Immature natural killer cell (primary cell): ENCODE measurements at regions not wholly inside any gene's neighbourhood (a gene's known extent, or its start where the extent isn't known, plus 50 kb on each side); places are given as distances from the start of the nearest gene placed in this dataset.

Experiments
- DNase-seq, 3 donors: peaks; one replicate each; pipeline ENCODE4 v3.0.0; 2022; ENCODE audit warnings: mixed read lengths in 1 of 3
- H3K27ac Mint-ChIP-seq, 6 donors: one replicate each; pipeline ENCODE4 v1.8.0; 2020; ENCODE audit warnings: mixed read lengths in 6 of 6, mild to moderate bottlenecking in 5 of 6, inconsistent platforms in 4 of 6, moderate library complexity in 3 of 6
- H3K27me3 Mint-ChIP-seq, 3 donors: one replicate each; pipeline ENCODE4 v1.8.0; 2020 to 2021; ENCODE audit warnings: low read depth in 3 of 3, mild to moderate bottlenecking in 3 of 3, mixed read lengths in 3 of 3, moderate library complexity in 3 of 3, inconsistent platforms in 1 of 3
- H3K36me3 Mint-ChIP-seq, 3 donors: one replicate each; pipeline ENCODE4 v1.8.0; 2020; ENCODE audit warnings: mixed read lengths in 3 of 3, inconsistent platforms in 2 of 3, mild to moderate bottlenecking in 2 of 3
- H3K4me1 Mint-ChIP-seq, 2 donors: one replicate each; pipeline ENCODE4 v1.8.0; 2020; ENCODE audit warnings: inconsistent platforms in 2 of 2, mild to moderate bottlenecking in 2 of 2, mixed read lengths in 2 of 2, moderate library complexity in 1 of 2
- H3K4me3 Mint-ChIP-seq, 5 donors: one replicate each; pipeline ENCODE4 v1.8.0; 2020; ENCODE audit warnings: mild to moderate bottlenecking in 5 of 5, mixed read lengths in 5 of 5, inconsistent platforms in 3 of 5, moderate library complexity in 3 of 5
- H3K9me3 Mint-ChIP-seq, 6 donors: one replicate each; pipeline ENCODE4 v1.8.0; 2020; ENCODE audit warnings: mild to moderate bottlenecking in 6 of 6, mixed read lengths in 6 of 6, inconsistent platforms in 4 of 6, moderate library complexity in 3 of 6

DNA sequence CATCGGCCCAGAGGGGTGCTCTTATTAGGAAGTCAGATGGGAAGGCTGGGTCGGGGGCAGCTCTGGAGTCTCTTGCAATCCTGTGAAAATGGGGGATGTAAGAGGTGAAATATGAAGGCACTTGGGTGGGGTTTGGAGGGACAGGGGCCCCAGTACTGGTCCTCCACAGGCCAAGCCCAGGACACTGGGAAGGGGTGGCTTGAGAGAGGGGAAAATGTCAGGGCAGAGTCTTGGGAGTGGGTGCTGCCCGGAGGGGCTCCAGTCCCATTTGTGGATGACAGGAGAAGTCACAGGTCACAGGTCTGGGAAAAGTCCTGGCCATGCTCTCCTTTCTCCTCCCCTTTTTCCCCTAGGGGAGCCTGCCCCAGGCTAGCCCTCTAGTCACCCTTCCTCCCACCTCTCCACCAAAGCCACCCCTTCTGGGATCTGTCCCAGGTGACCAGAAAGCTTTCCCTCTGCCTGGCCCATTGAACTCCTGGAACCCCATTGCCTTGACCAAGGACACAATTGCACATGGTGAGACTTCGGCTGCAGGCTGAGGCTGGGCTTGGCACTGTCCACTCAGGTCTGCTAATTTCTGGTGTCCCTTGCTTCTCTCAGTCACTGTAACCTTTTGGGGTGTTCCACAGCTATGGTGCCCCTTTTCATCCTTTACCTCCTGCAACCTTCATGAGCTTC lies 1465.0 kb downstream of the TBC1D22A start:
- Mint-ChIP-seq H3K4me3 (no peak overlapping the region), H3K27ac (no peak overlapping the region), H3K9me3 (peaks cover 1 to 10% (median 6%) of the 10 kb centered on the region in 6 donors), H3K4me1 (no peaks in the 10 kb centered on the region), H3K36me3 (peaks cover 0 to 6% (median 0%) of the 10 kb centered on the region in 3 donors), H3K27me3 (peaks cover 8 to 17% (median 10%) of the 10 kb centered on the region in 3 donors)
- no peak for DNase-seq

DNA sequence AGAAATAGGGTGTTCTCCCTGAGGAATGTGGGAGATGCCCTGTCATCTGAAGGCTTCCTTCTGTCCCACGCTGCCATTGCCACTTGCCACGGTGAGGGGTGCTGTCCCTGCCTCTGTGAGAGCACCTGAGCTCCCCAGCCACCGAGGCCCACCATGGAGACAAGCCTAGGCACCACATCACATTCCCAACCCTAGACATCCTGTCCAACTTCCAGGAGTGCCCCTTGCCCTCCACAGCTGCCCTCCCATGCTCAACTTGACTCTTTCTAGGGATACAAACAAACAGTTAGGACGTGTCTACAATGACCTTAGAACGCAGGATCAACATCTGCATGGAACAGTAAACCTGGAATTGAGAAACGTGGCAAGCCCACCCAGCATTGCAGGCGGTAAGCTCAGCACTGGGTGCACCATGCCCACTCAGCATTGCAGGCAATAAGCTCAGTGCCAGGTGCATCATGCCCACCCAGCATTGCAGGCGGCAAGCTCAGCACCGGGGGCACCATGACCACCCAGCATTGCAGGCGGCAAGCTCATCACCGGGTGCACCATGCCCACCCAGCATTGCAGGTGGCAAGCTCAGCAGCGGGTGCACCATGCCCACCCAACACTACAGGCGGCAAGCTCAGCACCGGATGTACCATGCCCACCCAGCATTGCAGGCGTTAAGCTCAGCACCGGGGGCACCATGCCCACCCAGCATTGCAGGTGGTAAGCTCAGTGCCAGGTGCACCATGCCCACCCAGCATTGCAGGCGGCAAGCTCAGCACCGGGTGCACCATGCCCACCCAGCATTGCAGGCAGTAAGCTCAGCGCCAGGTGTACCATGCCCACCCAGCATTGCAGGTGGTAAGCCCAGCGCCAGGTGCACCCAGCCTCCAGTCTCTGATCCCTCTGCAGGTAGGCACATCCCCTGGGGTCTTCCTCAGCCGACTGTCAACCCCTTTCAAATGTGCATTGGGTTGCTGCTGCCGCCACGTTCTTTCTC lies 1463.9 kb downstream of the TBC1D22A start:
- DNase-seq: no peak
- Mint-ChIP-seq H3K9me3 (no peaks in the 10 kb centered on the region), H3K4me1 (no peaks in the 10 kb centered on the region), H3K27ac (no peak overlapping the region), H3K27me3 (peaks cover 8 to 16% (median 9%) of the 10 kb centered on the region in 3 donors), H3K4me3 (no peak overlapping the region), H3K36me3 (no peaks in the 10 kb centered on the region)

- Mint-ChIP-seq H3K4me3 (no peak overlapping the region), H3K27ac (no peak overlapping the region), H3K4me1 (no peaks in the 10 kb centered on the region), H3K27me3 (peaks cover 8 to 23% (median 14%) of the 10 kb centered on the region in 3 donors), H3K9me3 (no peaks in the 10 kb centered on the region), H3K36me3 (no peaks in the 10 kb centered on the region)
- DNase-seq: no peak
Measured at GRCh38 chr22:48224332-48224731, 1461.9 kb downstream of the TBC1D22A start.

DNA sequence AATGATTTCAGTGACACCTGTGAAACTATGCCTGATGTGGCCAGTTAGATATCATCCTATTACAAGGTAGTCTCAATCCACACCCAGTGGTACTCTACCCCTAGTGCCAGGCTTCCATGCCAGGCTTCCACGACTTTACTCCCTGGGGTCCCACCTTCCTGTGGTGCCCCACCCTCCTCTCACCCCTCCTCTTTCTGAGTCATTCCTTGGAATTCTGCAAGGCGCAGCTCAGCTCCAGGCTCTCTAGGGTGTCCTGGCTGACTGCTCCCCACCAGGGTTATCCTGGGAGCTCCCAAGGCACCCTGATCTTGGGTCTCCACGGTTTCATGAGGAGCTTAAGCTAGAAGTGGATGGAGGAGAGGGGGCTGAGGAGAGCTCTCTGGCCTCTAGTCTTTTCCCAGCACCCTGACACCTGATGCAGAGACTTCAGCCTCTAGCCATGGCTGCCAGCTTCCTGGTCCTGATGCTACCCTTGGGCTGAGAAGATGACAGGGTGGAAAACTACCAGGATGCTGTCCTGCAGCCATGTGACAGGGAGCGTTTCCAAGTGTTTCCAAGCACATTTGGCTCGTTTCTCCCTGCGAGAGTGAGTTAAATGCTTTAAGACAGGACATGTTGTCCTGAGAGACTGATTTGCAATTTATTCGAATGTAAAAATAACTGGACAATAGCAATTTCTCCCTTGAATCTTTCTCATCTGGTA lies 1461.2 kb downstream of the TBC1D22A start:
- no peaks in the 10 kb centered on the region for H3K4me1 Mint-ChIP-seq
- H3K36me3 Mint-ChIP-seq: no peaks in the 10 kb centered on the region
- DNase-seq: no peak
- no peak overlapping the region for H3K4me3 Mint-ChIP-seq
- no peak overlapping the region for H3K27ac Mint-ChIP-seq
- no peaks in the 10 kb centered on the region for H3K9me3 Mint-ChIP-seq
- H3K27me3 Mint-ChIP-seq: peaks cover 8 to 25% (median 15%) of the 10 kb centered on the region in 3 donors

GRCh38 chr22:48222742-48223487 lies 1460.5 kb downstream of the TBC1D22A start:
- H3K36me3 Mint-ChIP-seq: peaks cover 0 to 3% (median 0%) of the 10 kb centered on the region in 3 donors

DNA sequence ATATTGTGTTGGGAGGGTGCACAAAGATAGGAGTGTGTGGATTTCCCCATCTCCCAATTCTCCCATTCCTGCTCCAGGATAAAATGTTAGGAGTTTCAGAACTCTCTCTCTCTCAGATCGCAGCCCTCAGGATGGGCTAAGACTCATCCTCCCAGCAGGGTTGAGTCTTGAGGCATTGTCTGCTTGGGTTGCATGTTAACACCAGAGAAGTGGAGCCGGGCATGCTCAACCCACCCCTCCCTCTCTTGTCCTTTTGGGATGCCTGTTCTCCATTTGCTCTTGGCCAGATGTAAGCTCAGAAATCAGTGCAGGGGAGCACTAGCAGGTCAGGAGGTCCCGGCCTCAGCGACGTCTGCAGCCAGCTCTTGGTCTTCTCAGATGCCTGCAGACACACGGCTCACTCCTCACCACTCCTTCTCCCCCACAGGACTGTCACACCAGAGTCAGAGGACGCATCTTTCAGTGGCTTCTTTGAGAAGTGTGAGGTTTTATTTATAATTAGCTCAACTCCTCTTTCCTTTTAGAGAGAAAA lies 1456.5 kb downstream of the TBC1D22A start:
- H3K4me1 Mint-ChIP-seq: no peaks in the 10 kb centered on the region
- peaks cover 4 to 32% (median 20%) of the 10 kb centered on the region in 3 donors for H3K27me3 Mint-ChIP-seq
- peaks cover 0 to 3% (median 0%) of the 10 kb centered on the region in 3 donors for H3K36me3 Mint-ChIP-seq
- H3K27ac Mint-ChIP-seq: no peak overlapping the region
- no peaks in the 10 kb centered on the region for H3K9me3 Mint-ChIP-seq
- no peak overlapping the region for H3K4me3 Mint-ChIP-seq
- DNase-seq: no peak

More at GRCh38 chr22:48222742-48223487, 1460.5 kb downstream of the TBC1D22A start:
- H3K9me3 Mint-ChIP-seq: no peaks in the 10 kb centered on the region
- H3K27ac Mint-ChIP-seq: no peak overlapping the region
- no peak for DNase-seq
- peaks cover 7 to 26% (median 15%) of the 10 kb centered on the region in 3 donors for H3K27me3 Mint-ChIP-seq
- no peaks in the 10 kb centered on the region for H3K4me1 Mint-ChIP-seq
- H3K4me3 Mint-ChIP-seq: no peak overlapping the region

- Mint-ChIP-seq H3K27me3 (peaks cover 4 to 30% (median 16%) of the 10 kb centered on the region in 3 donors), H3K9me3 (no peaks in the 10 kb centered on the region), H3K27ac (no peak overlapping the region), H3K4me3 (no peak overlapping the region), H3K4me1 (no peaks in the 10 kb centered on the region), H3K36me3 (peaks cover 0 to 3% (median 0%) of the 10 kb centered on the region in 3 donors)
- DNase-seq: no peak
Measured at GRCh38 chr22:48217596-48217995, 1455.1 kb downstream of the TBC1D22A start.

GRCh38 chr22:48212727-48213126 lies 1450.3 kb downstream of the TBC1D22A start:
- Mint-ChIP-seq H3K9me3 (peaks cover 0 to 4% (median 0%) of the 10 kb centered on the region in 6 donors), H3K4me1 (no peaks in the 10 kb centered on the region), H3K27ac (no peak overlapping the region), H3K27me3 (peaks cover 4 to 24% (median 9%) of the 10 kb centered on the region in 3 donors), H3K36me3 (no peaks in the 10 kb centered on the region), H3K4me3 (no peak overlapping the region)
- no peak for DNase-seq

- Mint-ChIP-seq H3K27me3 (peaks cover 6 to 24% (median 9%) of the 10 kb centered on the region in 3 donors), H3K36me3 (no peaks in the 10 kb centered on the region), H3K4me1 (no peaks in the 10 kb centered on the region), H3K27ac (no peak overlapping the region), H3K4me3 (no peak overlapping the region), H3K9me3 (peaks cover 0 to 4% (median 0%) of the 10 kb centered on the region in 6 donors)
- no peak for DNase-seq
Measured at GRCh38 chr22:48210812-48211211, 1448.4 kb downstream of the TBC1D22A start.

DNA sequence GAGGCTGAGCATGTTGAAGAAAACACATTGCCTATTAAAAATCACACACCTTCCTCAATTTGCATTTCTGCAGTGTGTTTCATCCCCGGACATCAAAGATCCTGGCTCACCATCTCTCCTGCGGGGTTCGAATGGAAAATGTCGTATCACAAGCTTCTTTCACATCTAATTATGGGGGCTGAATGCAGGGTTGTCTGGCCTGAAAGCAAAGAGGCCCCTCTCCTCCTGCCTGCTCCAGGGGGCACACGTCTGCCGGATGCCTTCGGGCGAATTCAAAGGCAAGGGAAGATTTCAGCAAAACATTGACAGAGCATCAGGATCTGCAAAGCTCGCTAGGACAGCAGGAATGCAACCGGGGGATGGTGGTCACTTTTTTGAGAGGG lies 1447.7 kb downstream of the TBC1D22A start:
- peaks cover 0 to 4% (median 0%) of the 10 kb centered on the region in 6 donors for H3K9me3 Mint-ChIP-seq
- H3K27ac Mint-ChIP-seq: no peak overlapping the region
- H3K4me3 Mint-ChIP-seq: no peak overlapping the region
- H3K27me3 Mint-ChIP-seq: peaks cover 6 to 21% (median 8%) of the 10 kb centered on the region in 3 donors
- DNase-seq: no peak
- no peaks in the 10 kb centered on the region for H3K4me1 Mint-ChIP-seq
- no peaks in the 10 kb centered on the region for H3K36me3 Mint-ChIP-seq

DNA sequence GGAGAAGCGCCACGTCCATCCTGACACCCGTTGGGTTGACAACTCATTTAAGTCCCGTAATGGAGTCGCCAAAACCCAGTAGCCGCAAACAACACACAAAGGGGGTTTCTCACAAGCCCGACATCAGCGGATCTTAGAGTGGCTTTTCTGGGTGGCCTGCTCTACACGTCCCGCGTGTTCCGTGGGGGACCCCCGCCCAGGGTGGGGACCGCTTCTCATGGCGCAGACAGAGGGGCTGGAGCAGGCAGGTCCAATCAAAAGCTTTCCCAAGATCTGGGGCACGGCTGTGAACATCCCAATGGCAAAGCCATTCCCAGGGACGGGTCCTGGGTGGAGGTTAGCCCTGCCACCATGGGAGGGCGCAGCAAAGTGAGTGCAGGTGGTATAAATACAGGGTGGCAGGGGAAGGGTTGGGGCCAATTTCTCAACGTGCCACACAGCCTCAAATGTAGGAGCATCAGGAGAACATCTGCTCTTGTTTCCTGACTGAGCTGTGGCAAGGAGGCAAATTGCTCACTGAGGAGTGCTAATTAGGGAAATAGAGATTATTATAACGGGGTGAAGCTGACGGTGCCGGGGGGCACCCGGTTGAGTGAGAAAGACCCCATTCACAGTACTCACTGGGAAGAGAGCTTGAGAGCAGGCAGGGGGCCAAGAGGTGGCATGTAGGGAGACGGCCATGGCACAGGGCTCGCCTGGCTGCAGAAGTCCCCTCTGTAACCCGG lies 1447.2 kb downstream of the TBC1D22A start:
- H3K9me3 Mint-ChIP-seq: peaks cover 0 to 4% (median 0%) of the 10 kb centered on the region in 6 donors
- no peak for DNase-seq
- no peaks in the 10 kb centered on the region for H3K4me1 Mint-ChIP-seq
- H3K27ac Mint-ChIP-seq: no peak overlapping the region
- H3K27me3 Mint-ChIP-seq: peaks cover 7 to 19% (median 10%) of the 10 kb centered on the region in 3 donors
- H3K36me3 Mint-ChIP-seq: no peaks in the 10 kb centered on the region
- no peak overlapping the region for H3K4me3 Mint-ChIP-seq

GRCh38 chr22:48208894-48209293 lies 1446.4 kb downstream of the TBC1D22A start:
- no peak for DNase-seq
- Mint-ChIP-seq H3K4me1 (no peaks in the 10 kb centered on the region), H3K4me3 (no peak overlapping the region), H3K36me3 (no peaks in the 10 kb centered on the region), H3K9me3 (peaks cover 0 to 4% (median 0%) of the 10 kb centered on the region in 6 donors), H3K27ac (no peak overlapping the region), H3K27me3 (peaks cover 4 to 16% (median 13%) of the 10 kb centered on the region in 3 donors)
